ENCODE measurements at regions not wholly inside any gene's neighbourhood (a gene's known extent, or its start where the extent isn't known, plus 50 kb on each side); places are given as distances from the start of the nearest gene placed in this dataset.

DNA sequence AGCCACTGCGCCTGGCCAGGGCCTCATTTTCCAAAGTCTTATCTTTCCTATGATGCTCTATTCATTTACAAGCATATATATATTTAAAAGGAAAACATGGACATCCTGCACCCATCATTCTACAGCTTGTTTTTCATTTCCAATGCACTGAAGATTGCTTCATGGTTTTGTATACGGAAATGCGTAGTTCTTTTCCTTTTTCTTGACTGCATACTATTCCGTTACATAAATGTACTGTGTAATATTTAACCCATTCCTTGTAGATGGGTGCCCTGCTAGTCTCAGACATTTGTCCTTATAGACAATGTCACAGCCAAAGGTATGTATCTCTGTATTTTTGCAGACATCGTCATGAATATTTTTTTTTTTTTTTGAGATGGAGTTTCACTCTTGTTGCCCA is 257.0 kb downstream of the ASMT start:
- Histone ChIP-seq H3K79me2 (no peaks in the 10 kb centered on the region), H3K4me1 (no peaks in the 10 kb centered on the region), H2AFZ (no peak overlapping the region), H3K4me2 (ENCODE audit: low read length) (no peak overlapping the region), H3K36me3 (ENCODE audit: control insufficient read depth, insufficient read depth, low read length) (no peaks in the 10 kb centered on the region), H3K9me3 (ENCODE audit: control insufficient read depth, low read length) (no peaks in the 10 kb centered on the region), H3K9ac (no peak overlapping the region), H3K27ac (no peak overlapping the region), H3K27me3 (ENCODE audit: control insufficient read depth, insufficient read depth, low read length) (no peaks in the 10 kb centered on the region), H3K4me3 (ENCODE audit: low read depth, low read length) (no peak overlapping the region)
- TF ChIP-seq, protein P1, sequence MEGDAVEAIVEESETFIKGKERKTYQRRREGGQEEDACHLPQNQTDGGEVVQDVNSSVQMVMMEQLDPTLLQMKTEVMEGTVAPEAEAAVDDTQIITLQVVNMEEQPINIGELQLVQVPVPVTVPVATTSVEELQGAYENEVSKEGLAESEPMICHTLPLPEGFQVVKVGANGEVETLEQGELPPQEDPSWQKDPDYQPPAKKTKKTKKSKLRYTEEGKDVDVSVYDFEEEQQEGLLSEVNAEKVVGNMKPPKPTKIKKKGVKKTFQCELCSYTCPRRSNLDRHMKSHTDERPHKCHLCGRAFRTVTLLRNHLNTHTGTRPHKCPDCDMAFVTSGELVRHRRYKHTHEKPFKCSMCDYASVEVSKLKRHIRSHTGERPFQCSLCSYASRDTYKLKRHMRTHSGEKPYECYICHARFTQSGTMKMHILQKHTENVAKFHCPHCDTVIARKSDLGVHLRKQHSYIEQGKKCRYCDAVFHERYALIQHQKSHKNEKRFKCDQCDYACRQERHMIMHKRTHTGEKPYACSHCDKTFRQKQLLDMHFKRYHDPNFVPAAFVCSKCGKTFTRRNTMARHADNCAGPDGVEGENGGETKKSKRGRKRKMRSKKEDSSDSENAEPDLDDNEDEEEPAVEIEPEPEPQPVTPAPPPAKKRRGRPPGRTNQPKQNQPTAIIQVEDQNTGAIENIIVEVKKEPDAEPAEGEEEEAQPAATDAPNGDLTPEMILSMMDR (IDR thresholded peaks at IDR 0.05) = no peak

DNA sequence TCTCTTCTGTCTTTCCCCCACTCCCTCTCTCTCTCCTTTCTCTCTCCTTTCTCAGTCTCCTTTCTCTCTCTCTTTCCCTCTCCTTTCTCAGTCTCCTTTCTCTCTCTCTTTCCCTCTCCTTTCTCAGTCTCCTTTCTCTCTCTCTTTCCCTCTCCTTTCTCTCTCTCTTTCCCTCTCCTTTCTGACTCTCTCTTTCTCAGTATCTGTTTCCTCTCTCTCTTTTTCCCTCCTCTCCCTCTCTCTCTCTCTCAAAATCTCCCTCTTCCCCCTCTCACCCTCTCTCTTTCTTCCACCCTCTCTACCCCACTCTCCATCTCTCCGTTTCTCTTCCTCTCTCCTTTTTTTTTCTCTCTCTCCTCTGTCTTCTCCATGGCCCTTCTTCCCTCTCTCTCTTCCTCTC is 258.8 kb downstream of the ASMT start:
- H3K9me3 ChIP-seq (ENCODE audit: control insufficient read depth, low read length) = no peaks in the 10 kb centered on the region
- no peaks in the 10 kb centered on the region for H3K27me3 ChIP-seq (ENCODE audit: control insufficient read depth, insufficient read depth, low read length)
- no peak overlapping the region for H3K9ac ChIP-seq
- no peaks in the 10 kb centered on the region for H3K4me1 ChIP-seq
- TF ChIP-seq, protein P1 (IDR thresholded peaks at IDR 0.05) = no peak
- H3K79me2 ChIP-seq = no peaks in the 10 kb centered on the region
- H3K27ac ChIP-seq = no peak overlapping the region
- H3K36me3 ChIP-seq (ENCODE audit: control insufficient read depth, insufficient read depth, low read length) = no peaks in the 10 kb centered on the region
- H3K4me3 ChIP-seq (ENCODE audit: low read depth, low read length) = no peak overlapping the region
- no peak overlapping the region for H2AFZ ChIP-seq
- H3K4me2 ChIP-seq (ENCODE audit: low read length) = no peak overlapping the region

DNA sequence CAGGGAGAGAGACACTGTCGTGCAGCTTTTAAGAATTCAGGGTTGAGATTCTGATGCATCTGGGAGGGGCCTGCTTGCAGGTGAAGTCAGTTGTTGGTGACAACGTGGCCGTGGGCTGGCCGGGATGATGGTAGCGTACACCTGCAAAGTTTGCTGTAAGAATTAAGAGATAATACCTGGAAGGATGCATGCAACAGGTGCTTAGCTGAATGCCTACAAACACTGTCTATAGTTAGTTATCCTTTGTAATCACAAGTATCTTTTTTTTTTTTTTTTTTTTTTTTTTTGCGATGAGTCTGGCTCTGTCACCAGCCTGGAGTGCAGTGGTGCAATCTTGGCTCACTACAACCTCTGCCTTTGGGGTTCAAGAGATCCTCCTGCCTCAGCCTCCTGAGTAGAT is 259.6 kb downstream of the ASMT start:
- no peak overlapping the region for H2AFZ ChIP-seq
- no peak overlapping the region for H3K27ac ChIP-seq
- no peak overlapping the region for H3K4me2 ChIP-seq (ENCODE audit: low read length)
- H3K9me3 ChIP-seq (ENCODE audit: control insufficient read depth, low read length) = no peaks in the 10 kb centered on the region
- H3K4me3 ChIP-seq (ENCODE audit: low read depth, low read length) = no peak overlapping the region
- H3K9ac ChIP-seq = no peak overlapping the region
- H3K4me1 ChIP-seq = no peaks in the 10 kb centered on the region
- TF ChIP-seq, protein P1 (IDR thresholded peaks at IDR 0.05) = no peak
- H3K36me3 ChIP-seq (ENCODE audit: control insufficient read depth, insufficient read depth, low read length) = no peaks in the 10 kb centered on the region
- H3K79me2 ChIP-seq = no peaks in the 10 kb centered on the region
- no peaks in the 10 kb centered on the region for H3K27me3 ChIP-seq (ENCODE audit: control insufficient read depth, insufficient read depth, low read length)

DNA sequence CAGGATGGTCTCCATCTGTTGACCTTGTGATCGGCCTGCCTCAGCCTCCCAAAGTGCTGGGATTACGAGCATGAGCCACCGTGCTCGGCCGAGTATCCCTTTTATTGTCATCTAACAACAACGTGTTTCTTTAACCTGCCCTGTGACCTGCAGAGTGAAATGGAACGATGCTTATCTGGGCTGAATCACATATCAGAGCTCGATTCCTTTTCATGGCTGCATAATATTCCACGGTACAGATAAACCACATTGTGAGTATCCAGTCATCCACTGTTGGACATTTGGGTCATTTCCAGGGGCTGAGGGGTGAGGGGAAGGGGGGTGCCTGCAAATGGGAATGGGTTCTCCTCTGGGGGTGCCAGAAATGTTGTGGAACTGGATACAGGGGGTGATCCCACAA is 260.0 kb downstream of the ASMT start:
- H3K79me2 ChIP-seq = no peaks in the 10 kb centered on the region
- H3K4me2 ChIP-seq (ENCODE audit: low read length) = no peak overlapping the region
- H3K27ac ChIP-seq = no peak overlapping the region
- H3K9me3 ChIP-seq (ENCODE audit: control insufficient read depth, low read length) = no peaks in the 10 kb centered on the region
- H3K36me3 ChIP-seq (ENCODE audit: control insufficient read depth, insufficient read depth, low read length) = no peaks in the 10 kb centered on the region
- no peaks in the 10 kb centered on the region for H3K27me3 ChIP-seq (ENCODE audit: control insufficient read depth, insufficient read depth, low read length)
- H3K4me3 ChIP-seq (ENCODE audit: low read depth, low read length) = no peak overlapping the region
- H3K4me1 ChIP-seq = no peaks in the 10 kb centered on the region
- no peak overlapping the region for H2AFZ ChIP-seq
- H3K9ac ChIP-seq = no peak overlapping the region
- TF ChIP-seq, protein P1 (IDR thresholded peaks at IDR 0.05) = no peak

DNA sequence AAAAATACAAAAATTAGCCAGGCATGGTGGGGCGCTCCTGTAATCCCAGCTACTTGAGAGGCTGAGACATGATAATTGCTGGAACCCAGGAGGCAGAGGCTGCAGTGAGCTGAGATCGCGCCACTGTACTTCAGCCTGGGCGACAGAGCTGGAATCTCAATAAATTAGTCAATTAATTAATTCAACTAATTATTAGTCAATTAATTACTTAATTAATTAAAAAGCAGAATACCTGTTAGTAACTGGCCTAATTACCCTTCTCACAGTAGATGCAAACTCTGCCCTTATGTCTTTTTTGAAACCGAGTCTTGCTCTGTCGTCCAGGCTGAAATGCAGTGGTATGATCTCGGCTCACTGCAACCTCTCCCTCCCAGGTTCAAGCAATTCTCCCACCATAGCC is 261.2 kb downstream of the ASMT start:
- Histone ChIP-seq H3K27me3 (ENCODE audit: control insufficient read depth, insufficient read depth, low read length) (no peaks in the 10 kb centered on the region), H3K9me3 (ENCODE audit: control insufficient read depth, low read length) (no peaks in the 10 kb centered on the region), H3K4me2 (ENCODE audit: low read length) (no peak overlapping the region), H3K9ac (no peak overlapping the region), H3K36me3 (ENCODE audit: control insufficient read depth, insufficient read depth, low read length) (no peaks in the 10 kb centered on the region), H3K27ac (no peak overlapping the region), H3K4me1 (no peaks in the 10 kb centered on the region), H3K4me3 (ENCODE audit: low read depth, low read length) (no peak overlapping the region), H2AFZ (no peak overlapping the region), H3K79me2 (no peaks in the 10 kb centered on the region)
- TF ChIP-seq, protein P1 (IDR thresholded peaks at IDR 0.05) = no peak
